ENCODE measurements at regions not wholly inside any gene's neighbourhood (a gene's known extent, or its start where the extent isn't known, plus 50 kb on each side); places are given as distances from the start of the nearest gene placed in this dataset.

DNA sequence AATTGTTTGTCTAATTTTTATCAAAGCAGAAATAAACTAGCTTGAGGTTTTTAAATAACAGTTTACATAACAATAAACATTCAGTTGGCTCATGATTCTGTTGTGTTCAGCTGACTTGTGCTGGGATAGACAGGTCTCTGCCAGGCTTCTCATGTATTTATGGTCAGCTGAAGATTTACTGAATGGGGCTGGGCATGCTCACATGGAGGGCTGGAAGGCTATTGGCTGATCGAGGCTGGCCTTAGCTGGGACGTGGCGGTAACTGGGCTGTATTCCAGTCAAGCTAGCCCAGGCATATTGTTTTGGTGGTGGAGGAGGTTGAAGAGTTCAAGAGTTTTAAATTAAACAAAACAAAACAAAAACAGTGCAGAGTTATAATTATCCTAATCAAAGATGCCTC lies 251.0 kb upstream of the MTPN start:
- H3K36me3 Mint-ChIP-seq (ENCODE audit: low read depth) = no peaks in the 10 kb centered on the region
- H3K9me3 Mint-ChIP-seq = peaks cover 12% of the 10 kb centered on the region
- TF ChIP-seq, protein P1, sequence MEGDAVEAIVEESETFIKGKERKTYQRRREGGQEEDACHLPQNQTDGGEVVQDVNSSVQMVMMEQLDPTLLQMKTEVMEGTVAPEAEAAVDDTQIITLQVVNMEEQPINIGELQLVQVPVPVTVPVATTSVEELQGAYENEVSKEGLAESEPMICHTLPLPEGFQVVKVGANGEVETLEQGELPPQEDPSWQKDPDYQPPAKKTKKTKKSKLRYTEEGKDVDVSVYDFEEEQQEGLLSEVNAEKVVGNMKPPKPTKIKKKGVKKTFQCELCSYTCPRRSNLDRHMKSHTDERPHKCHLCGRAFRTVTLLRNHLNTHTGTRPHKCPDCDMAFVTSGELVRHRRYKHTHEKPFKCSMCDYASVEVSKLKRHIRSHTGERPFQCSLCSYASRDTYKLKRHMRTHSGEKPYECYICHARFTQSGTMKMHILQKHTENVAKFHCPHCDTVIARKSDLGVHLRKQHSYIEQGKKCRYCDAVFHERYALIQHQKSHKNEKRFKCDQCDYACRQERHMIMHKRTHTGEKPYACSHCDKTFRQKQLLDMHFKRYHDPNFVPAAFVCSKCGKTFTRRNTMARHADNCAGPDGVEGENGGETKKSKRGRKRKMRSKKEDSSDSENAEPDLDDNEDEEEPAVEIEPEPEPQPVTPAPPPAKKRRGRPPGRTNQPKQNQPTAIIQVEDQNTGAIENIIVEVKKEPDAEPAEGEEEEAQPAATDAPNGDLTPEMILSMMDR (IDR thresholded peaks at IDR 0.05; ENCODE audit: unreplicated experiment in 3 of 3) = no peak
- no peak overlapping the region for H3K4me3 Mint-ChIP-seq
- H3K27me3 Mint-ChIP-seq (ENCODE audit: low read depth) = peaks cover 3% of the 10 kb centered on the region
- H3K4me1 Mint-ChIP-seq = no peaks in the 10 kb centered on the region
- no peak overlapping the region for H3K27ac Mint-ChIP-seq

DNA sequence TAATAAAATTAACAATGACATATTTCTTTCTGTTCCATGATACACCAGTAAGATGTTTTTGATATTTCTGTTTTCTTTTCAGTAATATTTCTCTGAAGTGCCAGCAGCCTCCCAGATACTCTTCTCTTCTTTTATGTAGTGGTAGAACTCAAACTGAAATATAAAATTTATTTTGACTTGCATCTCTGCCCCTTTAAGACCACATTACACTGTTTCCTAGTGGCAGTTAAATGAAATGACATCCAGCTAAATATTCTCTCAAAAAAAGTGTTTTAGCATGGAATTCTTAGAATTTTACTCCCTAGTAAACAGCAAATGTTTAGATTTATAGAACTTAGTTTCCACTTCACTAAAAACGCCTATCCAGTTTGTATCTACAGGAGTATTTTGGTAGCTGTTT lies 237.2 kb upstream of the MTPN start:
- Mint-ChIP-seq H3K9me3 (no peaks in the 10 kb centered on the region), H3K4me1 (no peaks in the 10 kb centered on the region), H3K36me3 (ENCODE audit: low read depth) (no peaks in the 10 kb centered on the region), H3K27ac (no peak overlapping the region), H3K4me3 (no peak overlapping the region), H3K27me3 (ENCODE audit: low read depth) (no peaks in the 10 kb centered on the region)
- TF ChIP-seq, protein P1 (IDR thresholded peaks at IDR 0.05; ENCODE audit: unreplicated experiment in 3 of 3) = peak in 1 of 3 experiments; percentile 9

DNA sequence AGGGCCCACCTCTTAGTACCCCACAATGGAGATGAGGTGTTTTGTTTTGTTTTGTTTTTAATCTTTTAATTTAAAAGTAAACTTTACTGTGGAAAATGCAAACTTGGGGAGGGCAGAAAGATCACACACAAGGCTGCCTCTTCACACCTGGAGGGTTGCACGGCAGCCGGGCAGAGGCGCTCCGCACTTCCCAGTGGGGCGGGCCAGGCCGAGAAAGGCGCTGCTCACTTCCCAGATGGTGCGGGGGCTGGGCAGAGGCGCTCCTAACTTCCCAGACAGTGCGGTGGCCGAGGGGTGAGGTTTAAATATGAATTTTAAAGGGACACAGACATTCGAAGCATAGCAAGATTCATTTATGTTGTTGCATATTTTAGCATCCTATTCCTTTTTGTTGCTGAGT lies 235.9 kb upstream of the MTPN start:
- H3K27me3 Mint-ChIP-seq (ENCODE audit: low read depth) = no peaks in the 10 kb centered on the region
- no peaks in the 10 kb centered on the region for H3K9me3 Mint-ChIP-seq
- no peak overlapping the region for H3K27ac Mint-ChIP-seq
- no peak overlapping the region for H3K4me3 Mint-ChIP-seq
- H3K36me3 Mint-ChIP-seq (ENCODE audit: low read depth) = no peaks in the 10 kb centered on the region
- TF ChIP-seq, protein P1 (IDR thresholded peaks at IDR 0.05; ENCODE audit: unreplicated experiment in 3 of 3) = no peak
- H3K4me1 Mint-ChIP-seq = no peaks in the 10 kb centered on the region

DNA sequence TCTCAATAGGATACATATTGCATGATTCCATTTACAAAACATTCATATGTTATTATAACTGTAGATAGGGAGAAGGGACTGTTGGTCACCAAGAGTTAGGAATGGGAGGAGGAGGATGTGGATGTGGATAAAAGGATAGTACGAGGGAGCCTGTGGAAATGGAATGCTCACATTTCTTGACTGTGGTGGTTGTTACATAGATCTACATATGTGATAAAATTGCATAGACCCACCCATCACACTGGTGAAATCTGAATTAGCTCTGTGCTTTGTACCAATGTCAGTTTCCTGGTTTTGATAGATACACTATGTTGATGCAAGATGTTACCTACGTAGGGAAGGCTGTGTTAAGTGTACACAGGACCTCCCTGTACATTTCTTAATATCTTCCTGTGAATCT lies 233.5 kb upstream of the MTPN start:
- H3K27ac Mint-ChIP-seq = no peak overlapping the region
- TF ChIP-seq, protein P1 (IDR thresholded peaks at IDR 0.05; ENCODE audit: unreplicated experiment in 3 of 3) = no peak
- H3K27me3 Mint-ChIP-seq (ENCODE audit: low read depth) = no peaks in the 10 kb centered on the region
- no peaks in the 10 kb centered on the region for H3K4me1 Mint-ChIP-seq
- no peak overlapping the region for H3K4me3 Mint-ChIP-seq
- H3K9me3 Mint-ChIP-seq = no peaks in the 10 kb centered on the region
- H3K36me3 Mint-ChIP-seq (ENCODE audit: low read depth) = no peaks in the 10 kb centered on the region

DNA sequence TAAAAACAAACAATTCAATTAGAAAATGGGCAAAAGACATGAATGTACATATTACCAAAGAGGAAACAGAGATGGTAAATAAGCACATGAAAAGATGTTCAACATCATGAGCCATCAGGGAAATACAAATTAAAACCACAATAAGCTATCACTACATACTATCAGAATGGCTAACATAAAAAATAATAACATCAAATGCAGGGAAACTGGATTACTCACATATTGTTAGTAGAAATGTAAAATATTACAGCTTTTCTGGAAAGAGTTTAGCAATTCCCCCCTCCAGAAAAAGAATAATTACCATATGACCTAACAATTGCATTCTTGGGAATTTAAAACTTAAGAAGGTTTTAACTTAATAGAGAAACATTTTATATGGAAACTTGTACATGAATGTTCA lies 232.9 kb upstream of the MTPN start:
- H3K36me3 Mint-ChIP-seq (ENCODE audit: low read depth) = no peaks in the 10 kb centered on the region
- H3K4me1 Mint-ChIP-seq = no peaks in the 10 kb centered on the region
- no peak overlapping the region for H3K27ac Mint-ChIP-seq
- H3K9me3 Mint-ChIP-seq = no peaks in the 10 kb centered on the region
- TF ChIP-seq, protein P1 (IDR thresholded peaks at IDR 0.05; ENCODE audit: unreplicated experiment in 3 of 3) = no peak
- H3K27me3 Mint-ChIP-seq (ENCODE audit: low read depth) = no peaks in the 10 kb centered on the region
- no peak overlapping the region for H3K4me3 Mint-ChIP-seq

DNA sequence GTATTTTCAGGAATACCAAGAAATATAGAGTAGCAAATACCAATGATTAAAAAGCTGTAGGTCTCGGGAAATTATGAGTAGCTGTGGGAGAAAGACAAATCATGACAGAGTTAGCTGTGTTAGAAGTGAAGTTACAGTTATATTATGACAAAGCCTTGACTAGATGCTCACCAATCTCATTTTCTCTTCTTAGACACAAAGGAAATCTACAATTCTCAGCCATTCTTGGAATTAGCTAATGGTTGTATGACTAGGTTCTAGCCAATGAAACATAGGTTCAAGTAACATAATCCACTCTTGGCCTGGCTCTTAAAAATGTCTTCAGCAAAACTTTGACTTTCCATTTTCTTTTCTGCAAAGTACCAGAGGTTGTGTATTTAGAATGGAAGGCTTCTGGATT lies 228.8 kb upstream of the MTPN start:
- TF ChIP-seq, protein P1 (IDR thresholded peaks at IDR 0.05; ENCODE audit: unreplicated experiment in 3 of 3) = no peak
- Mint-ChIP-seq H3K27ac (no peak overlapping the region), H3K36me3 (ENCODE audit: low read depth) (no peaks in the 10 kb centered on the region), H3K4me3 (no peak overlapping the region), H3K9me3 (no peaks in the 10 kb centered on the region), H3K4me1 (no peaks in the 10 kb centered on the region), H3K27me3 (ENCODE audit: low read depth) (no peaks in the 10 kb centered on the region)

All from nephron (organoid).